GM21717 (cell line): ENCODE measurements at regions not wholly inside any gene's neighbourhood (a gene's known extent, or its start where the extent isn't known, plus 50 kb on each side); places are given as distances from the start of the nearest gene placed in this dataset.
"Not testable (repeated sequence)": the region's sequence is repeated elsewhere in the genome, so short reads cannot be mapped to it uniquely, and the experiment has no call there.

ENCODE experiments used
- ATAC-seq: cut with Tn5 transposase; IDR thresholded peaks from one replicate; pipeline ENCODE4 v1.9.1; 2021; ENCODE audit warnings: mild to moderate bottlenecking, moderate library complexity; ENCODE audit not compliant: unreplicated experiment

DNA sequence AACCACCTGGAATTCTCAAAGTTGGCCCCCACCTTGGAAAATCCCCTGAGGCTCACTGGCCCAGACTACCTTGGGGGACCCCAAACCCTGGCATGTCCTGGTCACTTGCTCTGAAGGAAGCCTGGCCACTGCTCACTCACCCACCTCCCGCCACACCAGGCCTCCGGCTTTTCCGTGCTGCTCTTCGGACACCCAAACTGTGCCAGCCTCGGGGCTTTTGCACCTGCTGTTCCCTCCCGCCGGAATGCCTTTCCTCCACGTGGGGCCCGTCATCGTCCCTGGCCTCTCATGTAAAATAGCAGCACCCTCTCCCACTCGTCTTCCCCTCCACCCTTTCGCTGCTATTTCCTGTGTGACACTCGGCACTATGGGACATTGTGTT lies 87.2 kb upstream of the NCOR2 start:
- no peak for ATAC-seq

DNA sequence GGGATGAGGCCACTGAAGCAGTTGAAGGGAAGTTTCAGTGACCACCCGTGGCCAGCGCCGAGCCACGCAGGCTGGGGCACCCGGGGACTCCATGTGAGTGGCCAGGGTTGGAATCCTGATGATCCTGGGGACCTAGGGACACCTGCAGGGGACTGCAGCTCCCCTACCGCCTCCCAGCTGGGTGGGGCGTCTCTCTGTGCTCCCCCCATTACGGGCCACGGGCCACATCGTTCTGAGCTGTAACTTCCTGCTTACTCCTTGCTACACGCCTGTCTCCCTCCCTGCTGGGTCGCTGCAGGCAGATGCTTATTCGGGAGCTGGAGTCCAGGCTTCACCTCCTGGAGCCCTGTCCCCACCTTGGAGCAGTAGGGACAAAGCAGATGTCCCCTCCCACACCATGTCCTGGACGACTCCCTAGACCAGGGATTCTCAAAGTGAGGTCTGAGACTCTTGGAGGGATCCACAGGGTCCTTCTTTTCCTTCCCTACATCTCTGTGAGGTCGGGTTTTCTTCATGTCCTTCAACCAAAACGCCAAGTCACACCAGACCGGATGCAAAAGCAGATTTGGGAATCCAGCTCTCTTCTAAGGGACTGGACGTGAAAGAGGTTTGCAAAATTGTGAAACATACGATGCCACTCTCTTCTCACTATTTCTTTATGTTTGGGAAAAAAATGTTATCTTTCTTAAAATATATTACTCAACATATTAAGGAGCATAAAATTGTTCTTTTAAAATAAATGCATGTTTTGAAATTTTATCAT lies 85.9 kb upstream of the NCOR2 start:
- ATAC-seq: no peak

DNA sequence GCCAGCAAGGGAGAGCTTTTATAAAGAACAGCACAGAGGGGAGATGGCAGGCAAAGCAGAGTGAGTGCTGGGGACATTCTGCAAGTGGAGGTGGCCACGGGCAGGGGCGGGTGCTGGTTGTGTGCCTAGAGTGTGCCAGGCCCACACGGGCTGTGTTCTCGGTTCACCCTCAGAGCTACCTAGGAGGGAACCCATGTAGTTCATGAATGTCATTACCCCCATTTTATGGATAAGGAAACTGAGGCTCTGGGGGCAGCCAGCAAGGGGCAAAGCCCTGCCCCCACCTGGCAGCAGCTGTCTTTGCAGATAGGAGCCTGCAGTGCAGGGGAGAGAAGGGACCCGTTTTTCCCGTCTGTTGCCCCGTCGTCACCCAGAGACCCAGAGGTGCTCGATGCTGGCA lies 85.2 kb upstream of the NCOR2 start:
- ATAC-seq: no peak

DNA sequence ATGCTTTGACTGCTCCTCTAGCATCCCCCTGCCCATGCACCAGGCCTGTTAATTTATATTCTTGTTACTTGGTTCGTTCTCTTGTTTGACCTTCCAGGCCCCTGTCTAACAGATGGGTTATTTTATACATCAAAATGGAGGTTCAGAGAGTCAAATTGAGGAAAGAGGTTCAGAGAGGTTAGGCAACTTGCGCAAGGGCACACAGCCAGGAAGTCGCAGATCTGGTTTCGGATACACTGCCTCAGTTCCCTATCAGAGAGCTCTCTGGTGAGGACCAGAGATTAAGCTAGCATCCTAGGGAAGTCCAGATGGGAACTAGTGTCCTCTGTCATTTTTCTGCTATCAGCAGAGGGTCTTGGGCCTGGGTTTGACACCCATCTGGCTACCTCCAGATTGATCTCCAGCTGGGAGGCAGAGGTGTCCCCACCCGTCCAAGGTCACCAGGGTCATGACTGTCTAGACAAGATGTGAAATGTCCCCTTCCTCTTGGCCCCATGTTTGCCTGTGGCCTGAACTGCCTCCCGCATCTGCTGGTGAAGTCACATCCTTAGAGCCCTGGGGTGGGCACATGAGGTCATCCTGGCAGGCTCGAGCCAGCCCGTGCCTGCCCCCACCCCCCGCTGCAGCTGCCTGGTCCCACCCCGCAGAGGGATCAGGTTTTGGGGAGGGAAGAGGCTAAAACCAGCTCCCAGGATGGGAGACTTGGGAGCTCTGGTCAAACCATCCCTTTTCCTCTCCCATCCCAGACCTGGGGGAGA lies 84.3 kb upstream of the NCOR2 start:
- no peak for ATAC-seq

DNA sequence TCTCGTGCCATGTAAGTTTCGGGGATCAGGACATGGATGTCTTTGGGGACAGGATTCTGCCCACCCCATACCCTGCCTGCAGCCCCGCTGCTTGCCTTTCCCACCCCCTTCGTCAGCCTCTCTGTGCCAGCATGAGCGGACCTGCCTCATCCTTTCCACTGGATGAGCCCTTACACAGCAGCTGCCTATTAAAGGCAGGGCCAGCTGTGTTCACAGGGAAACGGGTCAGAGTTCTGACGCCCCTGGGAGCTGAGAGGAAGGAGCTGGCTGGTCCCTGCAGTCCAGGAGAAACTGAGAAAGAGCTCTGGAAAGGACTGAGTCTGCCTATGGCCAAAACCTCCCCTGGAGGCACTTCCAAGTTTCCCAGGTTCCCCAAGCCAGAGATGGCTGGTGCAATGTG lies 83.5 kb upstream of the NCOR2 start:
- ATAC-seq: no peak

DNA sequence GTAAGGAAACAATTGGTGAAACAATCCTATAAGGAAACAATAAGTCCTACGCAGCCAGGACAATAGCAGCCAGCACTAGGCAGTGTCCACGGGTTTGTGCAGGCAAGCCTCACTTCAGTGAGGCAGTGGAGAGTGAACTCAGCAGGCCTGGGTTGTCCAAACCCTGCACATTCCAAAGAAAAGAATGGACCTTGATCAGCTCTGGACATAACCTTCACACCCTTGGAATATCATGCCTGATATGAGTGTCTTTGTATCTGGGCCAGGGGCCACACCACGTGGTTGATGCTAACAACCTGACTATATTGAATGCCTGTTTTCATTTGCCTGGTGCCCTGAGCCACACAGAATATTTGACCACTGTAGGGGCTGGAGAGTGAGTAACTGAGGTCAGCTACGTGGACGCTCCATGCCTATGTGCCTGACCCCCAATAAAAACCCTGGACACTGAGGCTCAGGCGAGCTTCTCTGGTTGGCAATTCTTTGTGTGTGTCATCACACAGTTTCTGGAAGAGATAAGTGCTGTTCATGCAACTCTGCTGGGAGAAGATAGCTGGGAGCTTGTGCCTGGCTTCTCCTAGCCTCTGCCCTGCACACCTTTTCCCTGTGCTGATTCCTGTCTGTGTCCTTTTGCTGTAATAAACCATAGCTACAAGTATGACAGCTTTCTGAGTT lies 81.4 kb upstream of the NCOR2 start:
- ATAC-seq: no peak

DNA sequence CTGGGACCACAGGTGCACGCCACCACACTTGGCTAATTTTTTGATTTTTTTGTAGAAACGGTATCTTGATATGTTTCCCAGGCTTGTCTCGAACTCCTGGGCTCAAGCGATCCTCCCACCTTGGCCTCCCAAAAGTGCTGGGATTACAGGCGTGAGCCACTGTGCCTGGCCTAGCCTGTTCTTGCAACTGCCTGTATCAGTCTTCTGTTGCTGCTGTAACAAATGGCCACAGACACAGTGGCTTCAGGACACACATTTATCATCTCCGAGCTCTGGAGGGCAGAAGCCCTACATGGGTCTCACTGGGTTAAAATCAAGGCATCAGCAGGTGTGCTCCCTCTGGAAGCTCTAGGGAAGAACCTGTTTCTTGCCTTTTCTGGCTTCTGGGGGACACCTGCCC lies 79.9 kb upstream of the NCOR2 start:
- ATAC-seq: no peak

DNA sequence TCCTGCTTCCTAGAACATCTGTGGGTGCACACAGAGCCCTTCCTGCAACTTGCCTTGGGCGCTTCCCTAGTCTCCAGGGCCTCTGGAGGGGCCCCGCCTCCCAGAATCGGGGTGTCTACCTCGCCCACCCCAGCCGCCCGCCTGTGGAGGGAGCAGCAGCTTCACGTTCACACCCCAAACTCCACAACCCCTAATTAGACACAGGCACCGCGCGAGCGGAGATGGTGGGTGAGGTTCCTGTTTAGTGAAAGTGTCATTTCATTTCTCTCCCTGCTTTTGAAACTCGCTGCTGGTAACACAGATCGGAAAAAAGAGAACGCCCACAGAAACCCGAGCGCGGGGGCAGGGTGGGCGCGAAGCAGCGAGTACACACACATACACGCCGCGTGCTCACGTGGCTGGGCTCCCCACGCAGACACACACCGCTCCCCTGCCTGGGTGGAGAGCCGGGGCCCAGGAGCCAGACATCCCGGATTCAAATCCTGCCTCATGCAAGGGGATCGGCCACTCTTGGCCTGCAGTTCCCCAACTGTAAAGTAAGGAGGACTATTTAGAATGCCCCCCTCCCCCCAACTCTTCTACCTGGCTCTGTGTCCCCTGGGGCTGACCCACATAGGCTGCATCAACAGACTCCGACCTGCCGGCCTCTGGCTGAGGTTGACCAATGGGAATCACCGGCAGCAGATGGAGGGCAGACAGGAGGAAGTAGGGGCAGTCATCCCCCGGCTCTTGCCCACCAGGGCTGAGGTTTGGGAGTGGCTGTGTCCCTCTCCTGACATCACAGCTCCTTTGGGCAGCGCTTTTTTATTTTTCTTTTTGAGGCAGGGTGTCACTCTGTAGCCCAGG lies 79.2 kb upstream of the NCOR2 start:
- ATAC-seq: no peak

DNA sequence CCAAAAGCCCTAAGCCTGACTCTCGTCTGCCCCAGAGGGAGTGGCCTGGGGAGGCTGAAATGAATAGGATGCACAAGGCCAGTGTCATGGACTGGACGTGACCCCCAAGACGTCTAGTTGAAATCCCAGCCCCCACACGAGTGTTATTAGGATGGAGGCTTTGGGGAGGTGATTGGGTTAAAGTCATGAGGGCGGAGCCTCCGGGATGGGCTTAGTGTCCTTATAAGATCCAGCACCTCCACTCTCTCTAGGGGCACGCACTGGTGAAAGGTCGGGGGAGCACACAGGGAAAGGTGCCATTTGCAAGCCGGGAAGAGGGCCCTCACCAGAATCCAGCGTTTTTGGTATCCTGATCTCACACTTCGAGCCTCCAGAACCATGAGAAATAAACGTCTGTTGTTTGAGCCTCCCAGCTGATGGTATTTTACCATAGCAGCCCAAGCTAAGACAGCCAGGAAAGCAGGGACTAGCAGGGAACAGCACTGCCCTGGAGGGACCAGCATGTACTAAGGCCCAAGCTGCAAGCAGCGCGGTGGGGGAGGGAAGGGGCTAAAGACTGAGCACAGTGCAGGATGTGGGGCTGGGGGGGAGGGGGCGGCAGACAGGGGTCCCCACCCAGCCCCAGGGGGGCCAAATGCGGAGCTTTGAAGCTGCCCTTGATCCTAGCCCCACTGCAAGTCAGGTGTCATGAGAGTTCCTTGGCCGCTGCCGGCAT lies 78.3 kb upstream of the NCOR2 start:
- no peak for ATAC-seq

DNA sequence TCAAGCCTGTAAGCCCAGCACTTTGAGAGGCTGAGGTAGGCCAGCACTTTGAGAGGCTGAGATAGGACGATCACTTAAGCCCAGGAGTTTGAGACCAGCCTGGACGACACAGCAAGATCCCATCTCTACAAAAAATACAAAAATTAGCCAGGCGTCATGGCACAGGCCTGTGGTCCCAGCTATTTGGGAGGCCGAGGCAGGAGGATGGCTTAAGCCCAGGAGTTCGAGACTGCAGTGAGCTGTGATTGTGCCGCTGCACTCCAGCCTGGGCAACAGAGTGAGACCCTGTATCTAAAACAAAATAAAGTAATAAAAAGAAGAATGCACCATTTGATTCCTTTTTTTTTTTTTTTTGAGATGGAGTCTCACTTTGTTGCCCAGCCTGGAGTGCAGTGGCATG lies 76.4 kb upstream of the NCOR2 start:
- ATAC-seq: not testable (repeated sequence)

DNA sequence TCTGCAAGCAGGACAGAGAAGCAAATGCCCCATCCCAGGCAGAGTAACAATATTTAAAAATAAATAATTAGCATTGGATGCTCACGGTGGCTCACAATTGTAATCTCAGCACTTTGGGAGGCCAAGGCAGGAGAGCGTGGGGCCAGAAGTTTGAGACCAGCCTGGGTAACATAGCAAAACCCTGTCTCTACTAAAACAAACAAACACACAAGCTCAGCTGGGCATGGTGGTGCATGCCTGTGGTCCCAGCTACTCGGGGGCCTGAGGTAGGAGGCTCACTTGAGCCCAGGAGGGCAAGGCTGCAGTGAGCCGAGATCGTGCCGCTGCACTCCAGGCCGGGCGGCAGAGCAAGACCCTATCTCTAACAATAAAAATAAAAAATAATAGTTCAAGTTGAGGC lies 74.7 kb upstream of the NCOR2 start:
- no peak for ATAC-seq

DNA sequence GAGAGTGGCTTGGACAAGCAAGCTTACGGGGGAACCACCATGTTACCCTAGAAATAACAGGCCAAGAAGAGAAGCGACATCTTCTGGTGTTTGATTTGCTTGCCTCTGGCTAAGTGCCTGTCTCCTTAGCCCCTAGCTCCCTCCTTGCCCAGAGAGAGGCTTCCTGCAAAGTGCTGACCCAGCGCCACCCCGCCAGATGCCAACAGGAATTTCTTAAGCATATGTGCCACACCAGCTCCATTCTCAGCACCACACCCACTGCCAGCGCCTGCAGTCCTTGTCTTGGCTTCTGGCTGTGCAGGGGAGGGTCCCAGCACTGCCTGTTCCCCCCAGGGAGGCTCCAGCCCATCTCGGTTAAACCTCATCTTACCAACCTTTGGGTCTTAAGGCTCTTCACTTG lies 74.2 kb upstream of the NCOR2 start:
- no peak for ATAC-seq

DNA sequence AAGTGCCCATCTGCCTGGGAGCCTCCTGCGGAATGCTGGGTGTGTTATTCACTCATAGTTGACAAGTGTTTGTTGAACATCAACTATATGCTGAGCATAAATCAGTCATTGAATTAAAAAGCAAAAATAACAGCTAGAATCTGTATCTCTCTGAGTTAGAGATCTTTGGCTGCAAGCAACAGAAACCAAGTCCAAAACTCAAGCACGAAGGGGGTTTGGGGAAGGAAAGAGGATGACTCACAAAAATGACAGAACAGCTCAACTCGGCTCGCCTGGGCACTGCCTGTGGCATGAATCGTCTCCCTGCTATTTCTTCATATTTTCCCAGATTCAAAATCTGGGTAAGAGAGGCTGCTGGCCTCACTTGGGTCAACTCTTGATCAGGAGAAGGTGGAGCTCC lies 72.6 kb upstream of the NCOR2 start:
- ATAC-seq: no peak

DNA sequence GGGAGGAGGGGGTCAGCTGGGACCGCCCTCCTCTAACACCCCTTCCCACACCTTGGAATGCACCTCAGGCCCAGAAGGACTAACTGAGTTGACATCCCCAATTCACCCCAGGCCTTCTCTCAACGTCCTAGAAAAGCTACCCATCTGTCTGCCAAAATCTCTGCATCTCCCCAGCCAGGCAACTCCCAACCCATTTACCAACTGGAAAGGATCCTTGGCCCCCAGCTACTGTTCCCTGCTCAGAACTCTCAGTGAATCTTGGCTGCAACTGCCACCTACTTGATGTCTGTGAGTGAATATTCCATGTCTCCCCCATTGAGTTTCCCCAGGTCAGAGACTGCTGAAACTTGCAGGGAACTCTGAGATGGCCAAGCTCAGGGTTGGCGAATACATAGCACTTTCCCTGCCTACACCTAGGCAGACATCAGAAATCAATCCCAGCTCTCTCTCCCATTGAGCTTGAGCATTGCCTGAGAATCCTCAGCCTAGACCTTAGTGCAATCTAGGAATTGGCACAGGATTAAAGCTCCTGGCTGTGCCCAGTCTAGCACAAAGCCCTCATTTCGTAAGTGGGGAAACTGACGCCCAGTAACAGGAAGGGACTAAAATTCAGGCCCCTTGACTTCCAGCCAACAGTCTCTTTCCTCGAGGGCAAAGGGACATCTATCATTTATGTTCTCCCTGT lies 71.9 kb upstream of the NCOR2 start:
- ATAC-seq: no peak

DNA sequence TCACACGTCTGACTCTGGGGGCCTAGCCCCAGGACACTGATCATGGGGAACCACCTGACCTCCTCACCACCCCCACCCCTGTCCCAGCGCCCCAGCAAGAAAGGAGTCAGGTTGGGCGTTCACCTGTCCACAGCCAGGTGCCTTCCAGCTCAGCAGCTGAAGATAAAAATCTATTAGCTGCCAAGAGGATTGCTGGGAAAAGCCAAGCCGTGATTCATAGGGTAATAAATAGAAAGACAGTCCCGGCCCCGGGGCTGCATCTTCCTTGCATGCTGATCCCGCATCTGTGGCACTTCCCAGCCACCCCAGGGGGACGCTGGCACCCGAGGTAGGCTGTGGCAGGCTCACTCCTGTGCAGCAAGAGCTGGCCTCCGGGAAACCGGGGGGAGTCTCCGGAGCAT lies 70.2 kb upstream of the NCOR2 start:
- no peak for ATAC-seq

DNA sequence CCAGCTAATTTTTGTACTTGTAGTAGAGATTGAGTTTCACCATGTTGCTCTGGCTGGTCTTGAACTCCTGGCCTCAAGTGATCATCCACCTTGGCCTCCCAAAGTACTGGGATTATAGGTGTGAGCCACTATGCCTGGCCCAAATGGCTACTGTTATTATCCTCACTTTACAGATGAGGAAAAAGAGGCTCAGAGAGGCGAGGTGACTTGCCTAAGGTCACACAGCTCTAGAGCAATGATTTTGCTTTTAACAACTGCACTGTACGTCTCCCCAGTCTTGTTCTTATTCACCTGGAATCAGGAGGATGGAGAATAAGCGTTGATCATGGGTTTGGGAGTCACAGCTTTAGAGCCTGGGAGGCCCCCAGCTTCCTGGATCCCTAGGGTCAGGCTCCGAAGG lies 69.8 kb upstream of the NCOR2 start:
- no peak for ATAC-seq

DNA sequence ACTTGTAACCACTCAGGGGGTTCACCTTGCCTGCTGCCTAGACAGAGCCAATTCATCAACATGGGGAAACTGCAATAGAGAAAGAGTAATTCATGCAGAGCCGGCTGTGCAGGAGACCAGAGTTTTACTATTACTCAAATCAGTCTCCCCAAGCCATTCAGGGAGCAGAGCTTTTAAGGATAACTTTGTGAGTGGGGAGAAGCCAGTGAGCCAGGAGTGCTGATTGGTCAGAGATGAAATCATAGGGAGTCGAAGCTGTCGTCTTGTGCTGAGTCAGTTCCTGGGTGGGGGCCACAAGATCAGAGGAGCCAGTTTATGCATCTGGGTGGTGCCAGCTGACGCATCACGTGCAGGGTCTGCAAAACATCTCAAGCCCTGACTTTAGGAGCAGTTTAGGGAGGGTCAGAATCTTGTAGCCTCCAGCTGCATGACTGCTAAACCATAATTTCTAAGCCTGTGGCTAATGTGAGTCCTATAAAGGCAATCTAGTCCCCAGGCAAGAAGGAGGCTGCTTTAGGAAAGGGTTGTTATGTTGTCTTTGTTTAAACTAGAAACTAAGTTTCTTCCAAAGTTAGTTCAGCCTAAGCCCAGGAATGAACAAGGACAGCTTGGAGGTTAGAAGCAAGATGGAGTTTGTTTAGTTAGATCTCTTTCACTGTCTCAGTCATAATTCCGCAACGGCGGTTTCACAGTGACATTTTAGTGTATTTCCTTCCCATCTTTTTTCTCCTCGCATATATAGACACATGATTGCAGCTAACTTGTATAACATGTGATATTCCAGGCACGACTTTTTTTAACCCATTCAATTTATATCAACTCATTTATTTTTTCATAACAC lies 68.9 kb upstream of the NCOR2 start:
- ATAC-seq: no peak

DNA sequence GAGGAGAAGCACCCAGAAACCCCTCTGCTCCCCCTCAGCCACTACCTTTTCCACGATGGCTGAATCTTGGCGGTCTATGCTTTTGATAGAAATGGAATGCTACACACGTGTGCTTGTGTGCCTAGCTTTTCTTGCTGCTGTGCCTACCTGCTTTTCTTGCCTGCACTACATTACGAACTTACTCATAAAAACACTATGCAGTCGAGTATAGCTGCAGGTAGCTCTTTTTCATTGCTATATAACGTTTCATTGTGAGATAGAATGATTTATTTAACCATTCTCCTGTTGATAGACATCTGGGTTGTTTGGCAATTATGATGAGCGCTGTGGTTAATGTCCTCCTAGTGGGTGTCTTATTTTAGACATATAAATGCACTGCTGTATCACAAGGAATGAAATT lies 67.9 kb upstream of the NCOR2 start:
- ATAC-seq: no peak
